Astrocyte (in vitro differentiated cells and primary cell): ENCODE measurements at regions not wholly inside any gene's neighbourhood (a gene's known extent, or its start where the extent isn't known, plus 50 kb on each side); places are given as distances from the start of the nearest gene placed in this dataset.

Source experiments
- DNase-seq: peaks from one replicate; pipeline ENCODE4 v3.0.0-alpha.2; 2010; ENCODE audit warnings: low read depth
- FAIRE-seq: peaks from 2 replicates; lab custom pipeline; 2011; peaks lifted over from hg19 to GRCh38; lab: Jason Lieb, UNC
- H2AFZ ChIP-seq: 2 replicates; pipeline ENCODE4 v1.6.0; 2012; ENCODE audit warnings: low read depth, low read length, inconsistent platforms
- H3K27ac ChIP-seq: 2 replicates; pipeline ENCODE4 v1.5.1; 2011; ENCODE audit warnings: low read depth, low read length, inconsistent platforms
- H3K27me3 ChIP-seq: 2 replicates; pipeline ENCODE4 v1.6.0; 2011; ENCODE audit warnings: low read length, inconsistent platforms; ENCODE audit not compliant: insufficient read depth
- H3K36me3 ChIP-seq: 2 replicates; pipeline ENCODE4 v1.5.1; 2011; ENCODE audit warnings: low read length, inconsistent platforms; ENCODE audit not compliant: insufficient read depth
- H3K4me1 ChIP-seq: 2 replicates; pipeline ENCODE4 v1.5.1; 2011; ENCODE audit warnings: low read length, inconsistent platforms; ENCODE audit not compliant: insufficient read depth
- H3K4me2 ChIP-seq: 2 replicates; pipeline ENCODE4 v1.6.0; 2012; ENCODE audit warnings: low read length, inconsistent platforms
- H3K4me3 ChIP-seq: 2 replicates; pipeline ENCODE4 v1.5.1; 2011; ENCODE audit warnings: low read depth, mild to moderate bottlenecking, low read length, inconsistent platforms; ENCODE audit not compliant: insufficient read depth
- H3K79me2 ChIP-seq: 2 replicates; pipeline ENCODE4 v1.6.0; 2012; ENCODE audit warnings: mild to moderate bottlenecking, low read length, inconsistent platforms; ENCODE audit not compliant: insufficient read depth
- H3K9ac ChIP-seq: 2 replicates; pipeline ENCODE4 v1.6.0; 2012; ENCODE audit warnings: mild to moderate bottlenecking, low read length, inconsistent platforms
- H3K9me3 ChIP-seq: 2 replicates; pipeline ENCODE4 v1.5.1; 2012; ENCODE audit warnings: low read depth, mild to moderate bottlenecking, low read length, inconsistent platforms; ENCODE audit not compliant: insufficient read depth
- H4K20me1 ChIP-seq: 2 replicates; pipeline ENCODE4 v1.6.0; 2012; ENCODE audit warnings: low read length, inconsistent platforms; ENCODE audit not compliant: insufficient read depth
- H3K27ac Mint-ChIP-seq: one replicate; pipeline ENCODE4 v1.8.0; 2021; ENCODE audit warnings: mild to moderate bottlenecking, mixed read lengths; ENCODE audit not compliant: unreplicated experiment
- H3K27me3 Mint-ChIP-seq: one replicate; pipeline ENCODE4 v1.8.0; 2021; ENCODE audit warnings: low read depth, mixed read lengths; ENCODE audit not compliant: unreplicated experiment
- H3K36me3 Mint-ChIP-seq: one replicate; pipeline ENCODE4 v1.8.0; 2021; ENCODE audit warnings: low read depth, mixed read lengths; ENCODE audit not compliant: unreplicated experiment
- H3K4me1 Mint-ChIP-seq: one replicate; pipeline ENCODE4 v1.8.0; 2021; ENCODE audit warnings: low read depth, mixed read lengths; ENCODE audit not compliant: unreplicated experiment
- H3K4me3 Mint-ChIP-seq: one replicate; pipeline ENCODE4 v1.8.0; 2021; ENCODE audit warnings: mild to moderate bottlenecking, moderate library complexity, mixed read lengths; ENCODE audit not compliant: unreplicated experiment
- H3K9me3 Mint-ChIP-seq: one replicate; pipeline ENCODE4 v1.8.0; 2021; ENCODE audit warnings: mild to moderate bottlenecking, mixed read lengths; ENCODE audit not compliant: unreplicated experiment
- CTCF ChIP-seq: IDR thresholded peaks from 2 replicates; pipeline ENCODE4 v1.5.1; 2011; ENCODE audit warnings: low read depth, mild to moderate bottlenecking, inconsistent platforms, low read length, moderate library complexity; ENCODE audit not compliant: insufficient read depth
- EZH2 ChIP-seq: IDR thresholded peaks from 2 replicates; pipeline ENCODE4 v1.6.1; 2012; ENCODE audit warnings: mild to moderate bottlenecking, low read length, inconsistent platforms; ENCODE audit not compliant: insufficient read depth

- no peaks in the 10 kb centered on the region for H3K4me1 Mint-ChIP-seq
- Histone ChIP-seq H3K4me1 (peaks cover 20% of the 10 kb centered on the region), H3K36me3 (no peaks in the 10 kb centered on the region), H3K79me2 (no peaks in the 10 kb centered on the region), H3K27ac (peak overlapping the region; percentile 76), H4K20me1 (no peaks in the 10 kb centered on the region), H3K27me3 (no peaks in the 10 kb centered on the region), H3K9me3 (no peaks in the 10 kb centered on the region), H3K4me2 (no peak overlapping the region), H3K9ac (no peak overlapping the region), H3K4me3 (no peak overlapping the region), H2AFZ (peak overlapping the region; percentile 65)
- FAIRE-seq (no peak), DNase-seq (no peak)
- no peak overlapping the region for H3K4me3 Mint-ChIP-seq
- H3K36me3 Mint-ChIP-seq, result no peaks in the 10 kb centered on the region
- no peak overlapping the region for H3K27ac Mint-ChIP-seq
- TF ChIP-seq EZH2 (no peak), CTCF (no peak)
- no peaks in the 10 kb centered on the region for H3K9me3 Mint-ChIP-seq
- H3K27me3 Mint-ChIP-seq, result no peaks in the 10 kb centered on the region
Observed at GRCh38 chr17:55575058-55575636, 63.9 kb upstream of the SMIM36 start.

- H3K36me3 Mint-ChIP-seq, result no peaks in the 10 kb centered on the region
- TF ChIP-seq EZH2 (no peak), CTCF (no peak)
- H3K9ac ChIP-seq, result no peak overlapping the region
- no peak overlapping the region for H3K27ac Mint-ChIP-seq
- no peak overlapping the region for H2AFZ ChIP-seq
- H3K27ac ChIP-seq, result no peak overlapping the region
- no peaks in the 10 kb centered on the region for H3K36me3 ChIP-seq
- H3K79me2 ChIP-seq, result no peaks in the 10 kb centered on the region
- H3K4me3 ChIP-seq, result no peak overlapping the region
- FAIRE-seq (no peak), DNase-seq (no peak)
- no peaks in the 10 kb centered on the region for H3K9me3 ChIP-seq
- H3K9me3 Mint-ChIP-seq, result no peaks in the 10 kb centered on the region
- peaks cover 20% of the 10 kb centered on the region for H3K4me1 ChIP-seq
- no peak overlapping the region for H3K4me2 ChIP-seq
- no peak overlapping the region for H3K4me3 Mint-ChIP-seq
- no peaks in the 10 kb centered on the region for H3K4me1 Mint-ChIP-seq
- H3K27me3 Mint-ChIP-seq, result peaks cover 3% of the 10 kb centered on the region
- no peaks in the 10 kb centered on the region for H4K20me1 ChIP-seq
- no peaks in the 10 kb centered on the region for H3K27me3 ChIP-seq
Observed at GRCh38 chr17:55572599-55572998, 61.3 kb upstream of the SMIM36 start.

DNA sequence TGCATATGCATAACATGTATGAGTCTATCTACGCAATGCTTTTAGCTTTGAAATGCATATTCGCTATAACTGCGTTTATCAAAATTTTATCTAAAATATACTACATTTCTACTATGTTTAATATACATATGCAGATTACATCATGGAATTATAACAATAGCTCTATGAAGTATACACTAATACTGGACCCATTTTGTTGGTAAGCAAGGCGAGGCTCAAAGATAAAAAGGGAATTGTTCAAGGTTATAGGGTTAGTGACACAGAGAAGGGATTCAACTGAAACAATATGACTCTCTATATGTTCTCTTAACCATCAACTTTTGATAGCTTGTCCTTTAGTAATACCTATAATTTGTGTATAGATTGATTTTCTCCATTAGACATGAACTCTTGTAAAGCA is 60.9 kb upstream of the SMIM36 start:
- Mint-ChIP-seq H3K9me3 (no peaks in the 10 kb centered on the region), H3K27ac (no peak overlapping the region), H3K4me1 (no peaks in the 10 kb centered on the region), H3K36me3 (no peaks in the 10 kb centered on the region), H3K4me3 (no peak overlapping the region), H3K27me3 (peaks cover 3% of the 10 kb centered on the region)
- H3K27me3 ChIP-seq, result no peaks in the 10 kb centered on the region
- no peak overlapping the region for H3K4me3 ChIP-seq
- no peak overlapping the region for H3K9ac ChIP-seq
- no peak overlapping the region for H3K27ac ChIP-seq
- H3K36me3 ChIP-seq, result no peaks in the 10 kb centered on the region
- H4K20me1 ChIP-seq, result no peaks in the 10 kb centered on the region
- no peaks in the 10 kb centered on the region for H3K9me3 ChIP-seq
- no peak for TF ChIP-seq CTCF
- DNase-seq (no peak), FAIRE-seq (no peak)
- H3K79me2 ChIP-seq, result no peaks in the 10 kb centered on the region
- H2AFZ ChIP-seq, result no peak overlapping the region
- no peak overlapping the region for H3K4me2 ChIP-seq
- peaks cover 17% of the 10 kb centered on the region for H3K4me1 ChIP-seq
